ENCODE measurements at regions not wholly inside any gene's neighbourhood (a gene's known extent, or its start where the extent isn't known, plus 50 kb on each side); places are given as distances from the start of the nearest gene placed in this dataset.

GRCh38 chr5:99243111-99243510 is 314.3 kb upstream of the CHD1 start:
- Histone ChIP-seq H3K9me3 (no peaks in the 10 kb centered on the region), H3K36me3 (no peaks in the 10 kb centered on the region), H3K27ac (no peak overlapping the region), H3K27me3 (no peaks in the 10 kb centered on the region), H3K4me1 (no peaks in the 10 kb centered on the region), H3K4me3 (no peak overlapping the region)
- intact Hi-C loops (cut with DNase I; ENCODE audit: low total_unique reads) = no loop called here
- no peak for DNase-seq
- no peak for TF ChIP-seq CTCF (IDR thresholded peaks at IDR 0.05)
- no peak for TF ChIP-seq POLR2A (IDR thresholded peaks at IDR 0.05)

- H3K27me3 ChIP-seq = no peaks in the 10 kb centered on the region
- no peaks in the 10 kb centered on the region for H3K4me1 ChIP-seq
- no peaks in the 10 kb centered on the region for H3K9me3 ChIP-seq
- TF ChIP-seq CTCF (IDR thresholded peaks at IDR 0.05) (no peak), POLR2A (IDR thresholded peaks at IDR 0.05) (no peak)
- no peak overlapping the region for H3K27ac ChIP-seq
- H3K36me3 ChIP-seq = no peaks in the 10 kb centered on the region
- no peak for DNase-seq
- intact Hi-C loops (cut with DNase I; ENCODE audit: low total_unique reads) = no loop called here
- no peak overlapping the region for H3K4me3 ChIP-seq
Measured at GRCh38 chr5:99239826-99240360, 311.1 kb upstream of the CHD1 start.

GRCh38 chr5:99191206-99191745 is 262.5 kb upstream of the CHD1 start:
- no peaks in the 10 kb centered on the region for H3K36me3 ChIP-seq
- no peak overlapping the region for H3K4me3 ChIP-seq
- DNase-seq = no peak
- TF ChIP-seq POLR2A (IDR thresholded peaks at IDR 0.05) (no peak), CTCF (IDR thresholded peaks at IDR 0.05) (no peak)
- no peak overlapping the region for H3K27ac ChIP-seq
- intact Hi-C loops (cut with DNase I; ENCODE audit: low total_unique reads) = no loop called here
- no peaks in the 10 kb centered on the region for H3K4me1 ChIP-seq
- H3K27me3 ChIP-seq = no peaks in the 10 kb centered on the region
- H3K9me3 ChIP-seq = peaks cover 0 to 4% of the 10 kb centered on the region in 2 donors

- H3K4me3 ChIP-seq = no peak overlapping the region
- no peak for TF ChIP-seq CTCF (IDR thresholded peaks at IDR 0.05)
- TF ChIP-seq POLR2A (IDR thresholded peaks at IDR 0.05) = no peak
- H3K27me3 ChIP-seq = no peaks in the 10 kb centered on the region
- no peaks in the 10 kb centered on the region for H3K9me3 ChIP-seq
- H3K4me1 ChIP-seq = no peaks in the 10 kb centered on the region
- no peak for DNase-seq
- no peaks in the 10 kb centered on the region for H3K36me3 ChIP-seq
- intact Hi-C loops (cut with DNase I; ENCODE audit: low total_unique reads) = no loop called here
- no peak overlapping the region for H3K27ac ChIP-seq
Measured at GRCh38 chr5:99187611-99188010, 258.8 kb upstream of the CHD1 start.

GRCh38 chr5:99179206-99179605 is 250.4 kb upstream of the CHD1 start:
- no peak for TF ChIP-seq POLR2A (IDR thresholded peaks at IDR 0.05)
- TF ChIP-seq CTCF (IDR thresholded peaks at IDR 0.05) = no peak
- Histone ChIP-seq H3K4me3 (no peak overlapping the region), H3K27ac (no peak overlapping the region), H3K4me1 (no peaks in the 10 kb centered on the region), H3K36me3 (no peaks in the 10 kb centered on the region), H3K27me3 (no peaks in the 10 kb centered on the region), H3K9me3 (no peaks in the 10 kb centered on the region)
- DNase-seq = no peak
- intact Hi-C loops (cut with DNase I; ENCODE audit: low total_unique reads) = no loop called here
